IgD-negative memory B cell (primary cell): ENCODE measurements at regions not wholly inside any gene's neighbourhood (a gene's known extent, or its start where the extent isn't known, plus 50 kb on each side); places are given as distances from the start of the nearest gene placed in this dataset.

Experiments used
- H3K27ac Mint-ChIP-seq, 3 donors: one replicate each; pipeline ENCODE4 v1.8.0; 2020 to 2022; ENCODE audit warnings: mild to moderate bottlenecking in 3 of 3, mixed read lengths in 3 of 3, moderate library complexity in 1 of 3
- H3K27me3 Mint-ChIP-seq: one replicate; pipeline ENCODE4 v1.8.0; 2021; ENCODE audit warnings: mixed read lengths
- H3K36me3 Mint-ChIP-seq: one replicate; pipeline ENCODE4 v1.8.0; 2020; ENCODE audit warnings: mild to moderate bottlenecking, mixed read lengths
- H3K4me1 Mint-ChIP-seq, 3 donors: one replicate each; pipeline ENCODE4 v1.8.0; 2020 to 2022; ENCODE audit warnings: mixed read lengths in 3 of 3, mild to moderate bottlenecking in 1 of 3
- H3K4me3 Mint-ChIP-seq, 4 donors: one replicate each; pipeline ENCODE4 v1.8.0; 2020 to 2022; ENCODE audit warnings: mild to moderate bottlenecking in 4 of 4, mixed read lengths in 4 of 4, moderate library complexity in 3 of 4
- H3K9me3 Mint-ChIP-seq, 3 donors: one replicate each; pipeline ENCODE4 v1.8.0; 2020 to 2021; ENCODE audit warnings: mixed read lengths in 3 of 3, mild to moderate bottlenecking in 1 of 3

DNA sequence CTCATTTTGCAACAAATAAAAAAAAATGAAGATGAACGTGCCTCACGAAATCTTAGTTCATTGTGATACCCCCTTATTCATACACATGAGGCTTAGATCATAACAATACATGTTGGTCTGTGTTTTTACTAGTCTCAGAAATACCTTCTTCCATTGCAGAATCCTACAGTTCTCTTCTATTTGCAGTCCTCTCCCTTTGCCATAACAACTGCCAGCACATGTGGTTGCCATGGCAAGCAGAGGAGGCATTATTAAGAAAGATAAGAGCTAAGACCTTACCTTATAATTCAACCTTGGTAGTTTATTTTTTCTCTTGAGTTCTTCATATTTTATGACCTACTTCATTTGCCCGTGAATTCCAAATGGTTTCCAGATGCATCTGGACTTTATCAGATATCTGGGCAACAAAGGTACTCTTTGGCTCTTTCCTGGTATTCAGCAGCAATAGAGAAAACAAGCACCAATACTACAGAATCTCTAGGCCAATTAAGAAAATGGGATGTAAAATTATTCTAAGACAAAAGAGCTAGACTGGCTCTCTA, 524.0 kb downstream of the CMPK2 start:
- H3K4me1 Mint-ChIP-seq, result peaks cover 13 to 36% (median 26%) of the 10 kb centered on the region in 3 donors
- H3K27ac Mint-ChIP-seq, result no peak overlapping the region
- peaks cover 0 to 6% (median 4%) of the 10 kb centered on the region in 3 donors for H3K9me3 Mint-ChIP-seq
- H3K36me3 Mint-ChIP-seq, result peaks cover 3% of the 10 kb centered on the region
- H3K4me3 Mint-ChIP-seq, result peak overlapping the region in 1 of 4 donors; percentile 32
- H3K27me3 Mint-ChIP-seq, result peaks cover 3% of the 10 kb centered on the region

DNA sequence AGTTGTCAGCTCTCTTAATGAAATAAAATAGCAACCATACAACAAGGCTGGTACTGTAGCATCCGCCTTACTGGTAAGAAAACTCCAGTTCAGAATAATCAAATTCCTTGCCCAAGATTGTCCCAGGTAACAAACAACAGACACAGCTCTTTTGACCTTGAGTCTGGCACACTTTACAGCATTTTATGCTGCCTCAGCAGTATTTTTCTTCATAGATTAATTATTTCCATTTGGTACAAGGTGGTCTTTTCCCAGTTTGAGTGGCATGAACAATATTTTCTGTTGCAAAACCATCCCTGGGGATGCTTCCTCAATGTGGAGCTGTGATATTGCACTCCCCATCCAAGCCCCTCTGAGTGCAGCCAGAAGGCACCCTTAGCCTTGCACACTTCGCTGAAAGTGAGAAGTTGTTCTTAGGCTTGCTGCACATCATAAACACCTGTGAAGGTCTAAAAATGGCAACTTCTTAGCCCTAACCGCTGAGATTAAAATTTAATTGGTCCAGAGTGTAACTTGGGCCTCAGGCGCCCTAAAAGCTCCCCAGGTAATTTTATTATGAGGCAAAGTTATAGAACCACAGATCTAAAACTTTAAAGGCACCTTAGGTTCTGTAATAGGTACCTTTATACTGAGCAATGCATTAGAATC, 523.3 kb downstream of the CMPK2 start:
- H3K4me3 Mint-ChIP-seq, result peak overlapping the region in 2 of 4 donors; percentile 14 to 38
- H3K36me3 Mint-ChIP-seq, result peaks cover 3% of the 10 kb centered on the region
- peaks cover 0 to 6% (median 4%) of the 10 kb centered on the region in 3 donors for H3K9me3 Mint-ChIP-seq
- peaks cover 13 to 36% (median 26%) of the 10 kb centered on the region in 3 donors for H3K4me1 Mint-ChIP-seq
- H3K27me3 Mint-ChIP-seq, result peaks cover 3% of the 10 kb centered on the region
- H3K27ac Mint-ChIP-seq, result no peak overlapping the region

DNA sequence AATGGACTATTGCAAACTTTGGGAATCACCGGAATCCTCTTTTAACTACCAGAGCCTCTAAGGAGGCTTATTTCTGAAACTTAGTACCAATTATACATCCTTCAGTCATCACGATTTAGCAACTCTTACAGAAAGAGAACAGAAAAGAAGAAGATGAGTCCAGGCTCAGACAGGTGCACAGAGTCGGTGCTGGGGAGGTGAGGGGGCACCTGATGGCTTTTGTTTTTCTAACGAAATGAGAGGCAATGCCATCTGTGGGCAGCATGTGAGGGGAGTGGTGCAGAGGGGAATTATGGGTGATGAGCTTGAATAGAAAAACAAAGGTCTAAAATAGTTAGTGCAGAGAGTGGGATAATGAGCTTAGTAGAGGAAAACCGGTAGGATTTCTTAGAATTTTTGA, 522.6 kb downstream of the CMPK2 start:
- peaks cover 3% of the 10 kb centered on the region for H3K27me3 Mint-ChIP-seq
- H3K9me3 Mint-ChIP-seq, result peaks cover 0 to 6% (median 4%) of the 10 kb centered on the region in 3 donors
- peak overlapping the region in 2 of 4 donors; percentile 14 to 38 for H3K4me3 Mint-ChIP-seq
- peaks cover 13 to 36% (median 26%) of the 10 kb centered on the region in 3 donors for H3K4me1 Mint-ChIP-seq
- peak overlapping the region in 1 of 3 donors; percentile 67 for H3K27ac Mint-ChIP-seq
- peaks cover 3% of the 10 kb centered on the region for H3K36me3 Mint-ChIP-seq

DNA sequence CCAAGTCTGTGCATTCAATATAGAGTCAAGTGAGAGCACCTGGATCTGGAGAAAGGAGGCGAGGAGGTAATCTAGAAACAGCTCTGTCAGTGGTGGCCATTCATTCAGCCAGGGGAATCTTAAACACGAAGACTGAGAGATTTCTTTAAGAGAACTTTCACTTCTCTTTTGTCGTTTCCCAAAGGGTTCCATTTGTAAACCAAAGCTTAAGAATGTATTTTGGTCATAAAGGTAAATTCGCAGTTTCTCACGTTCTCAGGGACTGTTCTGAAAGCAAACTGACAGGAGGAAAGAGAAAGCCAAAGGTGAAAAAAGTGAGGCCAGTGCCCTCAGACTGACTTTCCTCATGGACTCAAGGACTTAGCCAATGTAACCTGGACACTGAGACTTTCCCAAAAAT, 513.5 kb downstream of the CMPK2 start:
- Mint-ChIP-seq H3K4me1 (peaks cover 13 to 24% (median 17%) of the 10 kb centered on the region in 3 donors), H3K36me3 (no peaks in the 10 kb centered on the region), H3K27me3 (no peaks in the 10 kb centered on the region), H3K27ac (peak overlapping the region in 2 of 3 donors; percentile 80 to 91), H3K9me3 (peaks cover 0 to 3% (median 2%) of the 10 kb centered on the region in 3 donors), H3K4me3 (peak overlapping the region in 2 of 4 donors; percentile 82)

DNA sequence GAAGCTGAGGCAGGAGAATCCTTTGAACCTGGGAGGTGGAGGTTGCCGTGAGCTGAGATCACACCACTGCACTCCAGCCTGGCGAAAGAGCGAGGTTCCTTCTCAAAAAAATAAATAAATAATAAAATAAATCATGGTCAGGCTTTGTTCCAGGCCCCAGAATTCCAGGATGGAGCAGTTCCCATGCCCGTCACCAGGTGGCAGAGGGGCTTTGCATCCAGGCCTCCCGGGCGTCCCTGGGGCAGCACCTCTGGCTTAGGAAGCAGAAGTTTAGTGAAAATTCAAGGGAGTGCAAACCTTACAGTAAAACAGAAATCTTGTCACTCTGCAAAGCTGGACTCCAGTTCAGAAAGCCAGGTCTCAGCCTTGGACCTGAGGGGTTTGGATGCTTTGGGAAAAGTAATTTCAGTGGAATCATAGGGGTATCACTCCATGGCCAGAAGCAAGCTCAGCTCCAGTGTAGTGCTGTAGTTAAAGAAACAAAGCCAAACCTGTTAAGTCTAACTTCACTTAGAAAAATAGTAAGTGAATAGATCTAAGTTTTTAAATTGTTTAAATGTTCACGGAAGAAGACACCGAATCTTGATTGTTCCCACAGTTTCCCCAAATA, 512.7 kb downstream of the CMPK2 start:
- no peaks in the 10 kb centered on the region for H3K27me3 Mint-ChIP-seq
- no peaks in the 10 kb centered on the region for H3K36me3 Mint-ChIP-seq
- peak overlapping the region in 2 of 3 donors; percentile 8 to 80 for H3K27ac Mint-ChIP-seq
- peak overlapping the region in 1 of 4 donors; percentile 15 for H3K4me3 Mint-ChIP-seq
- peaks cover 0 to 3% (median 2%) of the 10 kb centered on the region in 3 donors for H3K9me3 Mint-ChIP-seq
- peaks cover 13 to 24% (median 17%) of the 10 kb centered on the region in 3 donors for H3K4me1 Mint-ChIP-seq

DNA sequence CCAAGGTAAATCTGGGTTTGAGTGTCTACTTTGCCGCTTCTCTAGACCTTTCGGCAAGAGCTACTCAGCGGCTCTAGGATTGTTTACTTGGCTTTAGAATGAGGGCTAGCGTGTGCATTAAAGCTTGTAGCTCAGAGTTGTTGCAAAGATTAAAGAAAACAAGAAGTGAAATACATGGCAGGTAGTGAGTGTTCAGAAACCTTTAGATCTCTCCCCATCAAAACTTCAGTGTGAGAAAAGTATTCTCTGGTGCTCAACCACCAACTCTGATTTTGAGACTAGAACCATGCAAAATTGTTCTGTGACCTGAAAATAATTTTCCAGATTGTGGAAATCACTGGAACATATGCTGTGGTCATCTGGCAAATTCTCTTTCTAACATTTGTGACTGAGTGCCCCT, 512.0 kb downstream of the CMPK2 start:
- peaks cover 0 to 3% (median 2%) of the 10 kb centered on the region in 3 donors for H3K9me3 Mint-ChIP-seq
- H3K4me1 Mint-ChIP-seq, result peaks cover 13 to 24% (median 17%) of the 10 kb centered on the region in 3 donors
- peak overlapping the region in 2 of 4 donors; percentile 15 to 52 for H3K4me3 Mint-ChIP-seq
- no peaks in the 10 kb centered on the region for H3K36me3 Mint-ChIP-seq
- H3K27me3 Mint-ChIP-seq, result no peaks in the 10 kb centered on the region
- H3K27ac Mint-ChIP-seq, result peak overlapping the region in 2 of 3 donors; percentile 8 to 80

DNA sequence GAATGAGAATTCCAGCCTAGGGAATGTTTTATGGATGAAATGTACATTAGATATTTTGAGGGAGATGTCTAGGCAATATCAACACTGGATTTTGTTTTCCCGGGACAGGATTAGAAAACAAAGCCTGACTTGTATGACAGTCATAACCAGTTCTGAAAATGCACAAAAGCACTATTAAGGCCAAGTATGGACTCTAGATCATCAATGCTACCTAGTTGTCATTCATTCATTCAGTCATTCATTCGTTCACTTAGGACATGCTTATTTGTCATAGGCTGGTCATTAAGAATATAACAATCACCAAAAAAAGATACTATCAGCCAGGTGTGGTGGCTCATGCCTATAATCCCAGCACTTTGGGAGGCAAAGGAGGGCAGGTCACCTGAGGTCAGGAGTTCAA, 511.2 kb downstream of the CMPK2 start:
- H3K4me3 Mint-ChIP-seq, result no peak overlapping the region
- H3K9me3 Mint-ChIP-seq, result peaks cover 0 to 3% (median 2%) of the 10 kb centered on the region in 3 donors
- H3K27ac Mint-ChIP-seq, result no peak overlapping the region
- no peaks in the 10 kb centered on the region for H3K36me3 Mint-ChIP-seq
- peaks cover 13 to 24% (median 17%) of the 10 kb centered on the region in 3 donors for H3K4me1 Mint-ChIP-seq
- no peaks in the 10 kb centered on the region for H3K27me3 Mint-ChIP-seq

DNA sequence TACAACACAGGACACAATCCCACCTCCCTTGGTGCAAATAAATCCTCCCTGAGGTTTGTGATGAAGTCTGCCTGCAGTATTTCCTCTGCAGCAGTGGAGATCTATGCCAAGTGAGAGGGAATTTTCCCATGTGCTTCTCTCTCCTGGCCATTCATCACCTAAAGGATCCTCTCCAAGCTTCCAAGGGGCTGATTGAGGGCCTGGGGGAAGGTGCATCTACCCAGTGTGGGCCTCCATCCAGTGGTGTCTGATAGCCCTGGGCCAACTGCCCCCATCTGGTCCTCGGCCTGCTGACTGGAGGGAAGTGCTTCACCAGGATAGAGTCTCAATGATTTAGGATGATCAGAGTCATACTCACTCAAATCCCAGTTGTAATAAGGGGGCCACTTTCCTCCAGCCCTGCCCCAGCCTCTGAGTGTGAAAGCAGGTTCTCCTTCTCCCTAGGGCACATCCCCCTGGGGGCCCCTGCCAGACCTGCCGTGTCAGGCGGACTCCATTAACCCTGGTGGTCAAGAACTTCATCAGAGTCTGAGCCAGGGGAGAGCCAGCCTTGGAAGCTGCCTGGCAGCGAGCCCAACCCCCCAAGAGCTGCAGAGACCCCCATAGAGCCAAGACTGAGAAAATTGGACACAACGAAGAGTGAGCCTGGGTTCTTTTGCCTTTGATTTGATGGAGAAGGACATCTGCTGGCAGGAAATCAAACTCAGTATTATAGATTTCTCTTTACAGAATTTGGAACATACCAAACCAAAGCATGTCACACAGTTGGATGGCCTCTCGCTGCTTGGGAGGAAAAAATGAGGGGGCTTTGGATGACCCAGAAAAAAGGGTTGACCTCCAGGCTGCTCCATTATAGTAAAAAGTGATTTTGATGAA, 509.6 kb downstream of the CMPK2 start:
- peaks cover 0 to 2% (median 0%) of the 10 kb centered on the region in 3 donors for H3K9me3 Mint-ChIP-seq
- H3K36me3 Mint-ChIP-seq, result no peaks in the 10 kb centered on the region
- no peaks in the 10 kb centered on the region for H3K27me3 Mint-ChIP-seq
- peak overlapping the region in 1 of 3 donors; percentile 7 for H3K27ac Mint-ChIP-seq
- H3K4me1 Mint-ChIP-seq, result peaks cover 13 to 19% (median 18%) of the 10 kb centered on the region in 3 donors
- peak overlapping the region in 1 of 4 donors; percentile 26 for H3K4me3 Mint-ChIP-seq

DNA sequence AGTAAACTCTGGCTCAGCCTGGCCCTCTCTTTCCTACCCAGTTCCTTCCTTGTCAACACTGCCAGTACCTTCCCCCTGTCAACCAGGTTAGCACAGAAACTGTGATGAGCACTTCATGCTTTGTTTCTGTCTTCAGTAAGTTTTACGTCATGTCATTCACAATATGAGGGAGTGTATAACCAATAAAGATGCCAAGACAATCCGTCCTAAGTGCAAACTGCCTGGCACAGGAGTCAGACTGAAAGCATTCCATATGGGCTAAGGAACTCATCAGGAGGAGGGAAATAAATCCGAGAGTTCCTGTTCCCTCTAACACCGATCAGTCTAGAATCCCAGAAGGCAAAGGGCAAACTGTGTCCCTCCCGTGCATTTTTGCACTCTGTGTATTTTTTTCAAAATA, 507.2 kb downstream of the CMPK2 start:
- Mint-ChIP-seq H3K4me1 (peaks cover 3 to 9% (median 6%) of the 10 kb centered on the region in 3 donors), H3K4me3 (no peak overlapping the region), H3K27me3 (no peaks in the 10 kb centered on the region), H3K36me3 (no peaks in the 10 kb centered on the region), H3K27ac (no peak overlapping the region), H3K9me3 (peaks cover 0 to 2% (median 0%) of the 10 kb centered on the region in 3 donors)

DNA sequence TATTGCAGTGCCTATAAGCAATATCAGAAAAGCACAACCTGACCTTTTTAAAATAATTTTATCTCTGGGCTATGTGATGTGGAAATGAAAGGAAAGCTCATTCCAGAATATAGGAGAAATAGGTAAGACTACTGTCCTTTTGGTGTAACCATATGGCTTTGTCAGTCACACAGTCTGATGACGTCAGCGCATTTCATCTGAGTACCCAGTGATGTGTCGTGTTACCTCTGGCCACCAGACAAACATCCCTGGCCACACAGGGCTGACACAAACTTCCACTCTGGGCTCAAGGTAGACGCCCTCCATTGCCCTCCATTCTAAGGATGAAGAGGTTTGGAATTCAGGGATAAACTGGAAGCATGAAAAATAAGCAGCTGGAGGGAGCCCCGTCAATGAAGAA, 506.7 kb downstream of the CMPK2 start:
- H3K4me1 Mint-ChIP-seq, result peaks cover 0 to 5% (median 2%) of the 10 kb centered on the region in 3 donors
- peaks cover 0 to 2% (median 0%) of the 10 kb centered on the region in 3 donors for H3K9me3 Mint-ChIP-seq
- H3K36me3 Mint-ChIP-seq, result no peaks in the 10 kb centered on the region
- no peak overlapping the region for H3K4me3 Mint-ChIP-seq
- H3K27me3 Mint-ChIP-seq, result no peaks in the 10 kb centered on the region
- no peak overlapping the region for H3K27ac Mint-ChIP-seq

DNA sequence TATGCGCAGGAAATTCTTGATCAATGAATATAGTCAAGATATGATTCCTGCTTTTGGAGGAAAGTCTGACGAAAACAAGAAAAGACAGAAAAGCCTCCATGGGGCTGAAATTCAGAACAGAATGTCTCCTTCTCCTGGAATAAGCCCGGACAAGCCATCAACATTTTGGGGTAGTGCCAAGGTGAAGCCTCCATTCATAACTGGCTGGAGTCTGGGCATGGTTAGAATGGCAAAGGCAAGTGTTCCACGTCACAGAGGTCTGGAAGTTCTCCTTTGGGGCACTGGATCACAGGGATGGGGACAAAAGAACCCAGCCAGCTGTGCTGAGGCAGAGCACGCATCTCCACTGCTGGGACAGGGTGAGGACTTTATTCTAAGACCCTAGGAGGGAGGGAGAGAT, 505.7 kb downstream of the CMPK2 start:
- Mint-ChIP-seq H3K9me3 (peaks cover 0 to 2% (median 0%) of the 10 kb centered on the region in 3 donors), H3K4me1 (peaks cover 0 to 5% (median 2%) of the 10 kb centered on the region in 3 donors), H3K4me3 (no peak overlapping the region), H3K36me3 (no peaks in the 10 kb centered on the region), H3K27me3 (no peaks in the 10 kb centered on the region), H3K27ac (no peak overlapping the region)

DNA sequence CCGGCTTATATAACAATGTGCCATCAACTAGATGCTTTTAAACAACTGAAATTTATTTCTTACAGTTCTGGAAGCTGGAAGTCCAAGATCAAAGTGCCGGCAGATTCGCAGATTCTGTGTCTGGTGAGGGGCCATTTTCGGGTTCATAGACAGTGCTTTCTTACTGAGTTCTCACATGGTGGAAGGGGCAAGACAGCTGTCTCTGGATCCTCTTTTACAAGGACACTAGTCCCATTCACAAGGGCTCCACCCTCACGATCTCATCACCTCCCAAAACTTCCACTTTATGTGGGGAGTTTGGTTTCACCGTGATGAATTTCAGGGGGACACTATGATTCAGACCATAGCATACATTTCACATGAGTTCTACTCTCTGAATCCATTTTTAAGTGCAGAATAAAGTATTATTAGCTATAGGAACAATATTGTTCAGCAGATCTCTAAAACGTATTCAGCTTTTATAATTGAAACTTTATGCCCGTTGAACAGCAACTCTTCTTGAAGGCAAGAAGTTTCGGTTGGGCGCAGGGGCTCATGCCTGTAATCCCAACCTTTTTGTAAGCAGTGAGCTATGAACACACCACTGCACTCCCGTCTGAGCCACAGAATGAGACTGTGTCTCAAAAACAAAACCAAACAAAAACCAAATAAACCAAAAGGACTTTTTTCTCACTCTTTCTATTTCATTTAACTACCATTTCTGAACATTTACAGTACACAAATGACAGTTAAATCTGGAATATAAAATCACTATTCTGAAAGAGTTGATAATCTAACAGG, 502.8 kb downstream of the CMPK2 start:
- H3K9me3 Mint-ChIP-seq, result no peaks in the 10 kb centered on the region
- H3K27ac Mint-ChIP-seq, result no peak overlapping the region
- peaks cover 0 to 2% (median 0%) of the 10 kb centered on the region in 3 donors for H3K4me1 Mint-ChIP-seq
- H3K27me3 Mint-ChIP-seq, result no peaks in the 10 kb centered on the region
- H3K4me3 Mint-ChIP-seq, result no peak overlapping the region
- H3K36me3 Mint-ChIP-seq, result no peaks in the 10 kb centered on the region

DNA sequence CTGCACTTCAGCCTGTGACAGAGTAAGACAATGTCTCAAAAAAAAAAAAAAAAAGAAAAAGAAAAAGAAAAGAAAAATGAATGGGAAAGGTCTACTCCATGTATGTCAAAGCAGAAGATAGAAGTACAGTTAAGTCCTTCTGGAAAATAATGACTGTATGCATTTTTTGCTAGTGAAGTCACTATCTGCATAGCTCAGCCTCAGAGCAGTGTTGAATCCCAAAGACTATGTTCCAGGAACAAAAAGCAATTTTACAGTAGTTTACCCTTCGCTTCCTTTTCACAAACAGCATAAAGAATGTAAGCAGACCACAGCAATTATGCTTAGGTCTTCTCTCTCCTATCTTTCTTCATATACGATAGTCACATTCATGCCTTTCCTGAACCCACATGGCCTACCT, 497.4 kb downstream of the CMPK2 start:
- Mint-ChIP-seq H3K4me3 (no peak overlapping the region), H3K36me3 (no peaks in the 10 kb centered on the region), H3K4me1 (no peaks in the 10 kb centered on the region), H3K27ac (no peak overlapping the region), H3K27me3 (no peaks in the 10 kb centered on the region), H3K9me3 (no peaks in the 10 kb centered on the region)

DNA sequence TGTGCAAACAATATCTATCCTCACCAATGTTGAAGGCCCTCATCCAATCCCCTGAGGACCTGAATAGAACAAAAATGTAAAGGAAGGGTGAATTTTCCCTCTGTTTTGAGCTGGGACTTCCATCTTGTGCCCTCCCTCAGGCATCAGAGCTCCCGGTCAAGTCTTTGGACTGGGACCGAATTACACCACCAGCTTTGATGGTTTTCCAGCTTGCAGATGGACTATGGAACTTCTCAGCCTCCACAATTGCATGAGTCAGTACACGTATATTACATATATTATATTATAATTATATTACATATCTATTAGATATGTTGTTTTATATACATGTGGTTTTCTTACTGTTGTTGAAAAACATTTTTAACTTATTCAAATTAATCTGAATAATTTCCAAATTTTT, 496.4 kb downstream of the CMPK2 start:
- Mint-ChIP-seq H3K27ac (no peak overlapping the region), H3K4me1 (no peaks in the 10 kb centered on the region), H3K27me3 (no peaks in the 10 kb centered on the region), H3K4me3 (no peak overlapping the region), H3K36me3 (no peaks in the 10 kb centered on the region), H3K9me3 (no peaks in the 10 kb centered on the region)
